ENCODE measurements at regions not wholly inside any gene's neighbourhood (a gene's known extent, or its start where the extent isn't known, plus 50 kb on each side); places are given as distances from the start of the nearest gene placed in this dataset.

DNA sequence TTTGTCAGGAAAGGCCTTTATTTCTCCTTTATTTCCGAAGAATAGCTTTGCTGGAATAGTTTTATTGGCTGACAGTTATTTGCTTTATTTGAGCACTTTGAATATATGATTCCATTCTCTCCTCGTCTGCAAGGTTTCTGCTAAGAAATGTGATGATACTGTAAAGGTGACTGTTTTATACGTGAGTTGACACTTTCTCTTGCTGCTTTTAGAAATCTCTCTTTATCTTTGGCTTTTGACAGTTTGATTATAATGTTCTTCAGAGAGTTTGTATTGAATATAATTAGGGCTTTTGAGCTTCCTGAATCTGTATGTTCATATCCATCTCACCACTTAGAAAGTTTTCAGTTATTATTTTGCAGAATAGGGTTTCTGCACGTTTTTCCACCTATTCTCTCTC is 1003.7 kb upstream of the SLIT2 start:
- TF ChIP-seq POLR2A (IDR thresholded peaks at IDR 0.05), result no peak
- TF ChIP-seq, protein P1, sequence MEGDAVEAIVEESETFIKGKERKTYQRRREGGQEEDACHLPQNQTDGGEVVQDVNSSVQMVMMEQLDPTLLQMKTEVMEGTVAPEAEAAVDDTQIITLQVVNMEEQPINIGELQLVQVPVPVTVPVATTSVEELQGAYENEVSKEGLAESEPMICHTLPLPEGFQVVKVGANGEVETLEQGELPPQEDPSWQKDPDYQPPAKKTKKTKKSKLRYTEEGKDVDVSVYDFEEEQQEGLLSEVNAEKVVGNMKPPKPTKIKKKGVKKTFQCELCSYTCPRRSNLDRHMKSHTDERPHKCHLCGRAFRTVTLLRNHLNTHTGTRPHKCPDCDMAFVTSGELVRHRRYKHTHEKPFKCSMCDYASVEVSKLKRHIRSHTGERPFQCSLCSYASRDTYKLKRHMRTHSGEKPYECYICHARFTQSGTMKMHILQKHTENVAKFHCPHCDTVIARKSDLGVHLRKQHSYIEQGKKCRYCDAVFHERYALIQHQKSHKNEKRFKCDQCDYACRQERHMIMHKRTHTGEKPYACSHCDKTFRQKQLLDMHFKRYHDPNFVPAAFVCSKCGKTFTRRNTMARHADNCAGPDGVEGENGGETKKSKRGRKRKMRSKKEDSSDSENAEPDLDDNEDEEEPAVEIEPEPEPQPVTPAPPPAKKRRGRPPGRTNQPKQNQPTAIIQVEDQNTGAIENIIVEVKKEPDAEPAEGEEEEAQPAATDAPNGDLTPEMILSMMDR (IDR thresholded peaks at IDR 0.05), result no peak

Measured in testis (tissue), 2 donors.